HUES48 (cell line): ENCODE measurements at regions not wholly inside any gene's neighbourhood (a gene's known extent, or its start where the extent isn't known, plus 50 kb on each side); places are given as distances from the start of the nearest gene placed in this dataset.

Source experiments
- H3K27ac ChIP-seq: one replicate; pipeline ENCODE4 v1.7.0; 2013; ENCODE audit warnings: low read depth, low read length, inconsistent platforms
- H3K27me3 ChIP-seq: 2 replicates; pipeline ENCODE4 v1.6.1; 2013; ENCODE audit warnings: mild to moderate bottlenecking, low read length; ENCODE audit not compliant: control insufficient read depth, insufficient read depth
- H3K36me3 ChIP-seq: 2 replicates; pipeline ENCODE4 v1.6.1; 2013; ENCODE audit warnings: low read length; ENCODE audit not compliant: control insufficient read depth, insufficient read depth
- H3K4me1 ChIP-seq: 2 replicates; pipeline ENCODE4 v1.6.1; 2013; ENCODE audit warnings: mild to moderate bottlenecking, low read length; ENCODE audit not compliant: control insufficient read depth, insufficient read depth
- H3K4me3 ChIP-seq: 2 replicates; pipeline ENCODE4 v1.5.1; 2013; ENCODE audit warnings: mild to moderate bottlenecking, low read depth, low read length
- H3K9ac ChIP-seq: 2 replicates; pipeline ENCODE4 v1.6.1; 2013; ENCODE audit warnings: mild to moderate bottlenecking, low read depth, low read length, moderate library complexity
- H3K9me3 ChIP-seq: 2 replicates; pipeline ENCODE4 v1.6.1; 2013; ENCODE audit warnings: low read length; ENCODE audit not compliant: control insufficient read depth, insufficient read depth

DNA sequence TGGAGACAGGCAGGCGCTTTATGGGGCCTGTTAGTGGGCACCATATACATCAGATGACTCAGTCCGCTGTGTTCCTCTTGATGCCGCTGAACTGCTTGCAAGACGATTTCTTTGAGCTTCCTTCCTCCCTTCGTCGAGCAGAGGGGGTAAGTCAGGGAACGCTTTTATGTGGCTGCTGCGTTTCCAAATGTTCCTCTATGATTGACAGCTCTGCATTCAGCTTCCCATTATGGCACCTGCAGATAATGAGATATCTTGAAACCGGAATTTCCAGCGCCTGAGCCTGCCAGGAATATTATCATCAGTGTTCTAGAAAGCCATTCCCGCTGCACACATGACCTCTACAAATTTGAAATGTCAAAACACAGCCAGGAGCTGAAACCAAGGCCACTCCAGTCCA, 257.0 kb downstream of the TSHZ3 start:
- no peaks in the 10 kb centered on the region for H3K4me1 ChIP-seq
- H3K27me3 ChIP-seq = no peaks in the 10 kb centered on the region
- no peak overlapping the region for H3K27ac ChIP-seq
- no peaks in the 10 kb centered on the region for H3K9me3 ChIP-seq
- no peaks in the 10 kb centered on the region for H3K36me3 ChIP-seq
- no peak overlapping the region for H3K4me3 ChIP-seq
- no peak overlapping the region for H3K9ac ChIP-seq

DNA sequence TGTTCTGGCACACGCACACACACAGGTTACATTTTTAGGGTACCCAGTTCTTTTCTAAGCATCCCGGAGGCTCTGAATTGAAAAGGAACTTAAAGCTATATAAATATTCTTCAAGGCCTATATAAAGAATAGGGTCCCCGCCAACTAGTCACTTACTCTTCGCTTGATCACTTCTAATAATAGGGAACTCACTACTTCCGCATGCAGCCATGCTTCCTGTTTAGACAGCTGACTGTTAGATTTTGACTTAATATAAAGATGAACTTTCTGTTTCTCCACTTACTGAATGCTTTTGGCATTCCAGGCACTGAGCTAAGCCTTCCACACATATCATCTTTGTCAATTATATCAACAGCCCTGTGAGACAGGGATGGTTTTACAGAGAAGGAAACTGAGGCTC, 259.6 kb downstream of the TSHZ3 start:
- Histone ChIP-seq H3K9me3 (no peaks in the 10 kb centered on the region), H3K27ac (no peak overlapping the region), H3K9ac (no peak overlapping the region), H3K4me3 (no peak overlapping the region), H3K36me3 (no peaks in the 10 kb centered on the region), H3K27me3 (no peaks in the 10 kb centered on the region), H3K4me1 (no peaks in the 10 kb centered on the region)

DNA sequence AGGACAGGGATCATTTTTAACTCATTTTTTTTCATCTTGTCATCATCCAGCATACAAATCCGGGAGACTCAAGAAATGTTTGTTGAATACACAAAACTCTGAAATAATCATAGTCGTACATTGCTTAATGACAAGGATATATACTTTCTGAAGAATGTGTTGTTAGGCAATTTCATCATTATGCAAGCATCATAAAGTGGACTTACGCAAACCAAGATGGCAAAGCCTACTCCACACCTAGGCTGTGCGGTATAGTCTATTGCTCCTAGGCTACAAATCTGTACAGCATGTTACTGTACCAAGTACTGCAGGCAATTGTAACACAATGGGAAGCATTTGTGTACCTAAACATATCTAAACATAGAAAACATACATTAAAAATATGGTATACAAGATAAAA, 264.1 kb downstream of the TSHZ3 start:
- no peak overlapping the region for H3K9ac ChIP-seq
- H3K27ac ChIP-seq = no peak overlapping the region
- no peaks in the 10 kb centered on the region for H3K4me1 ChIP-seq
- no peaks in the 10 kb centered on the region for H3K27me3 ChIP-seq
- no peaks in the 10 kb centered on the region for H3K36me3 ChIP-seq
- no peaks in the 10 kb centered on the region for H3K9me3 ChIP-seq
- no peak overlapping the region for H3K4me3 ChIP-seq

DNA sequence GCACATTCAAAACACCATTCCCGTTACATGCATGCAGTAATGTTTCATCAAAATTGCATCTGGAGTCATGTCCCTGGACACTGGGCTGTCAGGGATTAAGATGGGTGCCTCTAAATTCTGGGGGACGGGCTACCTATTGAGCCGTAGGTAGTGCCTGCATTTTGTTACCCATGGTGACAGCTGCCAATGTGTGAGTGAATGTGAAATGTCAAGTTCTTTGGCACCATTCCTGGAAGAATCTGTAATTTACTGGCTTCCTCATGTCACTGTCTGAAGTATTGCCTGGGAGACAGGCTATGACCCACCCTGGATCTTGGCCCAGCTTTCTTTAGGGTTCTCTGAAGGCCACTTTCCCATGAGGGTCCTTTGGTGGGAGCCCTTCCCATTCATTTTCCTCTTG, 266.1 kb downstream of the TSHZ3 start:
- no peak overlapping the region for H3K27ac ChIP-seq
- no peaks in the 10 kb centered on the region for H3K27me3 ChIP-seq
- no peak overlapping the region for H3K9ac ChIP-seq
- H3K9me3 ChIP-seq = no peaks in the 10 kb centered on the region
- H3K4me1 ChIP-seq = no peaks in the 10 kb centered on the region
- H3K36me3 ChIP-seq = no peaks in the 10 kb centered on the region
- H3K4me3 ChIP-seq = no peak overlapping the region

DNA sequence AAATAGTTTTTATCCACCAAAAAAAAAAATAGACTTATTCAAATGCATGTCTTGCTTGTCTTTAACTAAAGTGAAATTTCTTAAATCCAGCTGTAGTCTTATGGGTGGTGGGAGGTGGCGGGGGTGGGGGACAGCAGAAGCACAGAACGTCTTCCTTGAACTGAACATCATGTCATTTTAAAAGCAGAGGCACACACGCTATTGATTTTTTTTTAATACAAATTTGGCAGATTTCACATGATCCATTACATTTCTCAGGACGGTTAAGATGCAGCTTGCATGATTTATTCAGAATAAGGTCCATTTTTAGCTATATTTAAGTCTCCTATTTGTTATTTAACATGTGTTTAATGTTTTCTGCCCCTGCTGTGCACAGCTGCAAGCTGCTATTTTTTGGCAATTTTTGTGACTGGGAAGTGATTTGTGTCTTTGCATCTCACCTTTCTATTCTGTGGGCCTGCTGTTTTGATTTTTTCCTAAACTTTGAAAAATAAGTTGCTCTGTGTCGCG, 274.0 kb downstream of the TSHZ3 start:
- H3K9ac ChIP-seq = no peak overlapping the region
- H3K9me3 ChIP-seq = no peaks in the 10 kb centered on the region
- H3K36me3 ChIP-seq = no peaks in the 10 kb centered on the region
- H3K27ac ChIP-seq = no peak overlapping the region
- H3K4me3 ChIP-seq = no peak overlapping the region
- H3K27me3 ChIP-seq = no peaks in the 10 kb centered on the region
- H3K4me1 ChIP-seq = peaks cover 42% of the 10 kb centered on the region

DNA sequence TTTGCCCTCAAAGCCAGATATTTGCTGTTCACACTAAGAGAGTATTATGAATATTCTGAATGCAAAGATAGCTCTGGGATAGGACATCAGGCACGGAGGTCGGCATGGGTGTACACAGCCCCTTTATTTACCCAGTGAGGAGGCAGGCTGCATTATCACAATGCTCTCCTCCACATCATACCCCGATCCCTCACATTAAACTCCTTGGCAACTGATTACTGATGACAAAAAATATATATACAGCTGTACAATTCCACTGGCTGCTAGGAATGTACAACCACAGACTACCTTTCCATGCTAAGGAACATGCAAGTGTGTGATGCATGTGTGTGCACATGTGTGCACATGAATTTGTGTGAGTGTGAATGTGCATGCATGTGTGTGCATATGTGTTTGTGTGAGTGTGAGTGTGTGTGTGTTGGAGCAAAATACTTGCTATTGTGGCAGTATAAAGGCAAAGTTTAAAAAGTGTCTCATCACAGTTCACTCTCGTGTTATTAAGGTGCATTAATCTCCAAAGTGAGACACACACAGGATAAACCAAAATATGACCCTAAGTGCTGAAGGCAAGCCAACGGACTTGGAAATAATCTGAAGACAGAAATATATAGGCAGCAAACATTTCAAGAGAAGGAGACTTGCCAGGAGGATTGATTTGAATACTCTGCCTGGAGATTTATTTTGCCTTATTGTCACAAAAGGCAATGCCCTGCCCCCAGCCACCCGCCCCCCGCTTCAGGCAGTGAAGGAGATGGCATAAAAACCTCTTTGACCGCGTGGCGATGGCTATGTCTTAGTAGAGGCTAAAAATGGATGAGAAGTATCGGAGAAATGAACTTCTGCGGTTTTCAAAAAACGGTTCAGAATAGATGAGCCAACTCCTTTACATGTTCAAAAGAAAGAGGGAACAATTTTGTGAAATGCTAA, 274.8 kb downstream of the TSHZ3 start:
- Histone ChIP-seq H3K27ac (no peak overlapping the region), H3K9me3 (no peaks in the 10 kb centered on the region), H3K9ac (no peak overlapping the region)

DNA sequence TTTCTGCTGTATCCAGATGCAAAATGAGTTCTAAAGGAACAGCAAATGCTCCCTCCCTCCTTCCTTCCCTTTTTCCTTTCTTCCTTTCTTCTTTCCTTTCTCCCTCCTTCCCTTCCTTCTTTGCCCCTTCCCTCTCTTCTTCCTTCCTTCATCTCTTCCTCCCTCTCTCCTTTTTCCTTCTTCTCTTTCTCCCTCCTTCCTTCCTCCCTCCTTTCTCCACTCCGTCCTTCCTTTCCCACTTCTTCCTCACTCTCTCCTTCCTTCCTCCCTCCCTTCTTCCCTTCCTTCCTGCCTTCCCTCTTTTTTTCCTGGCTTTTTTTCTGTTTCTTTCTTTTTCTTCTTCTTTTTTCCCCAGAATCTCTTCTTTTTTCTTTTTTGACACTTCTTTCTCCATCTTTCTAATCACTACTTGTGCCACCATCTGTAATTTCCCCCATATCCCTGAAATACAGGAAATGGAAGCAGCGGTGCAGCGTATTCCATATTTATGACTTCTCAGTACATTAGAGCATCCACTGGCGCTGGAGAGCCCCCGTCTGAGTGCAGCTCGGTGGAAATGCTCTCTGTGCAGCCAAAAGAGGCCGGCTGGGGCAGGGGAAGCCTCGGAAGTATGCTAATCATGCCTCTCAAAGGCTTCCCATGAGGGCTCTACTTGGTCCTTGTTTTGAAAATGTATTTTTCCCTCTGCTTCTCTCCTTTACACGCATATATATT, 275.6 kb downstream of the TSHZ3 start:
- Histone ChIP-seq H3K4me1 (peaks cover 42% of the 10 kb centered on the region), H3K9me3 (no peaks in the 10 kb centered on the region), H3K36me3 (no peaks in the 10 kb centered on the region), H3K27ac (no peak overlapping the region), H3K27me3 (no peaks in the 10 kb centered on the region), H3K9ac (no peak overlapping the region), H3K4me3 (no peak overlapping the region)

More for the DNA sequence above, 274.8 kb downstream of the TSHZ3 start:
- Histone ChIP-seq H3K4me1 (peaks cover 42% of the 10 kb centered on the region), H3K4me3 (no peak overlapping the region), H3K27me3 (no peaks in the 10 kb centered on the region), H3K36me3 (no peaks in the 10 kb centered on the region)

DNA sequence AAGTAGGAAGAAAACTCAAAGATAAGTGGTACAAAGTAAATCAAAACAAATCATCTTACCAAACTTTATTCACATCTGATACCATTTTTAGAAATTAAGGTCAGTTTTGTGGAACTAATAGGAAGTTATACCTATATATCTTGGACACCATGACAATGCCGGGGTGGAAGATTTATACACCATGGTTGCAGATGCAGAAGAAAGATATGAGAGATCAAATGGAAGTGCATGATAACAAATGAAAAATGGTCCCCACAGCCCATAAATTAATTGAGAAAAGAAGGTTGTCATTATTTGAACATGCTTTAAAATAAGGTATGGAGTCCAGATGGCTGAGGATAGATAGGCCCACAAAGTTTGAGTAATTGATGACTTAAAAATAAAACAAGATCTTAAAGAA, 276.8 kb downstream of the TSHZ3 start:
- Histone ChIP-seq H3K4me3 (no peak overlapping the region), H3K27ac (no peak overlapping the region), H3K9me3 (no peaks in the 10 kb centered on the region), H3K4me1 (peaks cover 42% of the 10 kb centered on the region), H3K36me3 (no peaks in the 10 kb centered on the region), H3K9ac (no peak overlapping the region), H3K27me3 (no peaks in the 10 kb centered on the region)

DNA sequence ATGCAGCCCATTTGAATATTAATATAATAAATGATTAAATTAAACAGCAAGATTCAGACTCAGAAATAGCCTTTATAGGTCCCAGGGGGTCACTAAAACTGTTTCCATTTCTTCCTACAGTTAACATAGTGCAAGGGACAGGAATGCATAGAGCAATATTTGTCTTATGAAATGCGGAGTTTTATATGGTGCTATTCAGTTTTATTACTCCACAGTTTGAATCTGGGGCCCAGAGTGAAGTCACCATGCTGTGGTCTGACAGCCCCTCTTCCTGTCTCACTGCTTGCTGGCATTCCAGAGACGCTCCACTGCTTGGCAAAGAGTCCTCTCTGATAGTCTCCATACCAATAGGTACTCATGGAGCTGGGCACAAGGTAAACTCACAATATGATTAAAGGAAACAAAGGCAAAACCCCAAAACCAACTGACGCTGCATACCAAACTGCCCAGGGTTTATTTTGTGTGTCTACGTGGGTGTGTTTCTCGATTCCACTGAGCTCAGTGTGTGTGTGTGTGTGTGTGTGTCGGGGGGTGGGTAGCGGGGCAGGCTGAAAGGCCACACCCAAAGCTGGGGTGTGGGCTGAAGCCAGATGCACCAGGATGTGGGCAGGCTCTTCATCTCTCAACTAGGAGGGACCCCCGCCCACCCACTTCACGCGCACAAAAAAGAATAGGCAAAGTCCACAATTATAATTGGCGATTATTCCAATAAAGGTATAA, 277.9 kb downstream of the TSHZ3 start:
- Histone ChIP-seq H3K36me3 (no peaks in the 10 kb centered on the region), H3K27ac (no peak overlapping the region), H3K4me3 (no peak overlapping the region), H3K4me1 (peaks cover 43% of the 10 kb centered on the region), H3K27me3 (no peaks in the 10 kb centered on the region), H3K9me3 (no peaks in the 10 kb centered on the region), H3K9ac (no peak overlapping the region)

DNA sequence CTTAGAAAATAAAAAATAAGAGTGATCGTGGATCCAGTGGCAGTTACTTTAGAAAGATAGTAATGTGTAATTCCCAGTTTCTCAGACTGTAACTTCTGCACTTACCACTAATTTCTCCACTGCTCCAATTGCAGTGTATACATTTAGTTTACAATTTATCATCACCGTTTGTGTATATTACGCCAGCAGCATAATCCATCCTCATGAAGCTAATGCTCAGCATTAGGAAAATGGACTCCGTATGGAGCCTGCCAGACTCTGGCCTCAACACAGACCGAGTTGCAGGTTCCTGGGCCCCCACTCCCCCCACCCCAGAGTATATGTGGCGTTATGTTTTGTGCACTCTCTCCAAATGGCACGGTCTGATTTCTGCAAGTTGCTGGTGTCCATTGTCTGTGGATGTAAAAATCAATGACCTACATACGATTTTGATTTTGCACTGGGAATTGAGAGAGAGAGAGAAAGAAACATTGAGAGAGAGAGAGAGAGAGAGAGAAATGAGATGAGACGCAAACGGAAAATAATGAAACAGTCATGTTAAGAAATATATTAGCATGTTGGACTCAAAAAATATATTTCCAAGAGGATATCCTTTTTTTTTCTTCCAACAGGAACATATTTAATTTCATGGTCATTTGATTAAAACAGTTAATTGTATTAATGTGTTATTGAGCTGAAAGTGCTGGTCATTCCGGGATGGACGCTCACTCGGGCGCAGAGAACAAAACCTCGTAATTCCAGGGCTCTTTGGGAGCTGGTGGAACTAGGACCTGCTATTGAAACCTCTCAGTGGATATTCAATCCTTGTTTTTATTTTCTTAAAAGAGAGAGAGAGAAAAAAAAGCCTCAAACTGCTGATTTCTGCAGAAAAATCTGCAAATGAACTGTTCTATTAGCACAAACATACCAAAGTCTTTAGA, 278.8 kb downstream of the TSHZ3 start:
- Histone ChIP-seq H3K9ac (no peak overlapping the region), H3K9me3 (no peaks in the 10 kb centered on the region), H3K27me3 (no peaks in the 10 kb centered on the region), H3K4me3 (no peak overlapping the region), H3K27ac (no peak overlapping the region), H3K36me3 (no peaks in the 10 kb centered on the region), H3K4me1 (peaks cover 37% of the 10 kb centered on the region)
